Stimulated activated CD4-positive, alpha-beta T cell treated with anti-CD3 and anti-CD28 coated beads, Interleukin-4, amount 100 ng/mL, for 4 hours (primary cell): ENCODE measurements at regions not wholly inside any gene's neighbourhood (a gene's known extent, or its start where the extent isn't known, plus 50 kb on each side); places are given as distances from the start of the nearest gene placed in this dataset.
"Not testable (repeated sequence)": the region's sequence is repeated elsewhere in the genome, so short reads cannot be mapped to it uniquely, and the experiment has no call there.

Source experiments
- DNase-seq, 2 experiments: peaks; one replicate each; pipeline ENCODE4 v3.0.0-alpha.2; 2020

DNA sequence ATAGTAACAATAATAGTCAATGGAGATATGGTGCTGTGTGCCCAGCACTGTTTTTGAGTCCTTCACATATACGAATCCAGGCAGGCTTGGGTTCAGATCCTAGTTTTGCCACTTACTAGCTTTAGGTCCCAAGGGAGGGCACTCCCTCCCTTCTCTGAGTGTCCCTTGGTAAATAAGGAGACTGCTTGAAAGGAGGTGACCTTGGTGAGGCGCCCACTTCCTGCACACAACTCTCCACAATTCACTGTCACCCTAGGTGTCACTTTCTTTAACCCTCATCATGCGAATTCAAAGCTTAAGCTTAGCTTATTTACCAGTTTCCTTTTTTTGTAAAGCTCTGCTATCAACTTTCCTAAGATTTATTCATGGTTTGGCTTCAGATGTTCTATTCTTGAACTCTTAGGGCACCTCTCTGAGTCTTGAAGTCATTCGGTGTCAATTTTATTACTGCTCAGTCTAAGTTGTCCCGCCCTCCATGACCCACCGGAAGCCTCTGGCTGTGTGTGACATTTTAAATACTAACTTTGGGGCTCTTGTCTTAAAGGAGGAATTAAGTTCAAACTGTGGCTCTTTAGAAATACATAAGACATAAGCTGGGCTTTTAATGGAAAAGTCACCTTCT is 170.7 kb upstream of the ZNF618 start:
- no peak for DNase-seq

DNA sequence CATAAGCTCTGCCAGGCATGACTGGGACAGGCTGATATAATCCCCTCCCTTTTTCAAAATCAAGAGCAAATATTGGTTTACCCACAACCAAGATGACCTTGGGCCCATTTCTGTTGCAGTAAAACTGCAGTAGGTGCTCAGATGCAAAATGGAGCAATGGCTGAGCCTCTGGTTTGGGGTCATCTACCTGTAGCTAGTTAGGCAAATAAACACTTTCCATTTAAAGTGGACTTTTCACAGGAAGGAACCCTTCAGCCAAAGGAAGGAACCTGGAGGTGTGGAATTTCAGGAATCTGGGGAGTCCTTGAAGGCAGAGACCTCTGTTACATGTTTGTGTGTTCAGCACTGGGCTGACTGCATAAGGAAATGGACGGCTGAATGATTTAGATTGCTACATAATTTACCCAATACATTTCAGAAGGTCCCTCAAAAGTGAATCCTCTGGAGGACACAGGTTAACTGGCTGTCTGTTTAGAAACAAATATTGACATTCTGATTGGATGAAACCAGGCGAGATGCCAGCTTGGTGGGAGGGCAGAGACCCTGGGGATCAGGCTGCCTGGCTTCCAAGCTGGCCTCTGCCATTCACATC is 170.1 kb upstream of the ZNF618 start:
- DNase-seq, result no peak

DNA sequence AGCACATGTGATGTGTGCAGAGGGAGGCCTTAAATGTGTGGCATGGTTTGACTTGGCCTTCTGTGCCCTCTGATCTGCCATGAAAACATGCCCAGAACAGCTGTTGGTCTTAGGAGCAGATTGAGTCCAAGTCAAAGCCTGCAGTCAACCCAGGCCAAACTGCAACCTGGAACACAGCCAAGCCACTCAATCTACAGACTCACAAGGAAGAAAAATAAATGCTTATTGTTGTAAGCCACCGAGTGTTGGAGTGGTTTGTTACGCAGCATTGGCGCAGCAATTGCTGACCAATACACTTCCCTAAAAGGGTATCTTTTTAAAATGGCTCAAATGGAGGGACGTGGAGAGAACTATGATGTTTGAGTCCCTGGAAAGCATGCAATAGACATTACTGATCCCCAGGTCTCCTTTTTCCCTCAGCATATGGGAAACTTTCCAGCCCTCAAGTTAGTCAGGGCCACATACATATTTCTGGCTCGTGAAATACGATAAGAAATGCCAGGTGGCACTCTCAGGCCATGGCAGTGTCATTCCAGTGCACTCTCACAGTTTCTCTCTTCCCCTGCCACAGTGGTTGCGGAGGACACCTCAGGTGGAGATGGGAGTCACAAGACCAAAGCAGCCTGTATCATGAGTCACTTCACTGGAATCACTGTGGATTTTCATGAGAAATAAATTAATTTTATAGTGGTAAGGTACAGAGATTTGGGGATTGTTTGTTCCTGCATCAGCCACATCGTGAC is 168.0 kb upstream of the ZNF618 start:
- no peak for DNase-seq

DNA sequence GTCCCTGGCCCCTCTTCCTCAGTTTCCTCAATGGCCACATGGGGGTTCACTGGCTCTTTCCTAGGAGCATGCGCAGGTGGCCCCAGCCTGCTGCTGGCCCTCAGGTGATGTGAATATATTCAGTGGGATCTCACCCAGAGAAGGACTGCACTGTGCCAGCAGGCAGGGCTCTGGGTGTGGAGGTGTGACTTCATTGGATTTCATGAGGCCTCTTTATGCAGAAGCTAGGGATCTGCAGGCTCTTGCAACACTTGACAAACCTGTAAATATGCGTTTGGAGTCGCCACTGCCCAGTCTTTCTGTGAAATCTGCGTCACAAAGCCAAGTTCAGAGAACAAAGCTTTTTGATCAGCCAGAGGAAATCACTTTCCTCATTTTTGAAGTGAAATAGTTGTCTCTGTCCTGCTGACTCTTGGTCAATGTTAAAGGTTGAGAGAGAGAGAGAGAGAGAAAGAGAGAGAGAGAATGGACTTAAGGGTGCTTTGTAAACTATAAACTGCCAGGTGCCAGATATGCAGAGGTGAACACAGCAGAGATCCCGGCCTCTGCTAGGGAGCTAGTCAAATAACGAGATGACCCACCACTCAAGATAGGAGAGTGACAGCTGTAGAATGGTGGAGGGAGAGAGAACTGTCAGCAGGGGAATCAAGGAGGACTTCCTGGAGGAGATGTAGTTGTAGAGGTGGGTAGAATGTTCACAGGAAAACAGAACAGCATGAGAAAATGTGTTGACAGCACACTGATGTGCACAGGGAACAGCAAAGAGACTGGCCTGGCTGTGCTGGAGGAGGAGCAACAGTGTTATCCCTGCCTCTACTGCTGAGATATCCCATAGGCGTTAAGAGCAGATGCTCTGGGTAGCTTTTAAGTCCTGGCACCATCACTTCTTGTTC is 167.0 kb upstream of the ZNF618 start:
- no peak for DNase-seq

DNA sequence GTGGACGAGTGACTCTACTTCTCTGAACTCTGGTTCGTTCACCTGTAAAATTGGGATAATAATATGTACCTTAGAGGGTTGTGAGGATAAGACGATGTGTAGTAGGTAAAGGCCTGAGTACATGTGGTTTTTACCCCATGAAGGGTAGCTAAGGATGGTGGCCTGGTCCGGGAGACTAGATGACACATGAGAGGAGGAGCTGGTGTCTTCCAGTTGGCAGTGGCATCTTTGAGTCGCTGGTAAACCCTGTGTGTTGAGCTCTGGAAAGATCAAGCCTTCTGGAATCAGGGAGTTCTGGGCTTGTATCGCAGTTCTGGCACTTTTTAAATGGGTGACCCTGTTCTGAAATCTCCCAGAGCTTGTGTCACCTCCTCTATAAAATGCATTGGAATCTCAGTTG is 166.4 kb upstream of the ZNF618 start:
- DNase-seq, result no peak

DNA sequence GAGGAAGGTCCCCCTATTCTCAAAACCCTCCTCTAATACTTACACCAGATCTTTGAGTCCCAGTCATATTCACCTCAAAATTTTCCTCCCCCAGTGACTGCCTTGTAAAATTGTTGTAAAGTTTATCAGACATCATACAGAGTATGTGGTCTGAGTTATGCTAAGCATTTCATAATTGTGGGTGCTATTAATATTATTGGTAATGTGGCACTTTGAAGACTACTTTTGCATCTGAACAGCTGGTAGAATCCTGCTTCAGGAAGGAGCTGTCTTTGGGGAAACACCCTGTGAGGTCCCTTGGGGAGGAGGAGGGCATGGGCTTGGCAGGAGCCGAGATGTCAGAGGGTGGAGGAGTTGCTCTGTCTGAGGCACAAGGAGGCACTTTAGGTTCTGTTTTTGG is 164.9 kb upstream of the ZNF618 start:
- no peak for DNase-seq

DNA sequence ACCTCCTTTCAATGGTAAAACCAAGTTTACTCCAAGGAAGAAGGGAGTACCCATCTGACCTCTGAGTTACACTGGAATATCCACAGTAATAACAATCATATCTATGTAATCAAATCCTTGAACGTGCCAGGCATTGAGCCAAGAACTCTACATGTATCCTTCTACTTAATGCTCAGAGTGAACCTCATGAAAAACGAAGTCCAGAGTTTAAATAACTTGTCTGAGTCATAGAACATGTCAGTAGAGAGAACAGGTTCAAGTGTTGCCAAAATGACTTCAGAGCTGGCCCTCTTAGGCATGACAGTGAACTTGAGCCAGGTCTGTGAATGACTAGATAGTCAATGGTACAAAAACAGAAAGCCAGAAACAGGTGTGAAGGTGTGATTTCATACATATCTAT is 164.1 kb upstream of the ZNF618 start:
- no peak for DNase-seq

DNA sequence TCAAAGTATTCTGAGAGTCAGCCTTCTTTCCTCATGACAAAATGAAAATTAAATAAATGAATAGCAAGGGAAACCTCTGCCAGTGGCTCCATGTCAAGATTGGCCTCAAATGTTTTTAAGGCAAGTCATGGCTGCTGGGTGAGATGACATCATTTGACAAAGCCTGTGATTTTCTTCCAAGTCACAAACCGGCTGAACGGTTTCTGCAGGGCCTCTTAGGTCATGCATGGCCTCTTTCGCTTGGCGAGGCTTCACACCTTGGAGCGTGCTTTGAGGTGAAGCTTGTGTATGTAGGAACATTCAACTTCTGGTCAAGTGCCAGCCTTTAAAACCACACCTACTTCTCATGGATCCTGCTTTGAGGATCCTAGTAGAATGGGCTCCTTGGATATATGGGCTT is 161.0 kb upstream of the ZNF618 start:
- no peak for DNase-seq

DNA sequence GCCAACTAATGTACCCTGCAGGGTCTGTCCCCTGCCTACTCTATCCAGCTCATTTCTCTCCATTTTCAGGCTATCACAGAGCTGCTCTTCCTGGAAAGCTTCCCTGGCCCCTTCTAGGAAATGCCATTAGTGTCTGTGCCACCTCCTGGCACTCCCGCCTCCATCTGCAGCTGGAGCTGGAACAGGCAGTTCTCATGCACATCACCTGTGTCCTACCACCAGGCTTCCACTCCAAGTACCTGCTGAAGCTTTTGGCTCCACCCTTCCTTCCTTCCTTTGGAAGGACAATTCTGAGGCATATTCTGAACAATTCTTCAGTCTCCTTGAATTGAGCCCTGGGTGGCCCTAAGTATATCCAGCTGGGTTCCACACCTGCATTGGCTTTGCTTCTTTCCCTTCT is 156.2 kb upstream of the ZNF618 start:
- DNase-seq, result no peak

DNA sequence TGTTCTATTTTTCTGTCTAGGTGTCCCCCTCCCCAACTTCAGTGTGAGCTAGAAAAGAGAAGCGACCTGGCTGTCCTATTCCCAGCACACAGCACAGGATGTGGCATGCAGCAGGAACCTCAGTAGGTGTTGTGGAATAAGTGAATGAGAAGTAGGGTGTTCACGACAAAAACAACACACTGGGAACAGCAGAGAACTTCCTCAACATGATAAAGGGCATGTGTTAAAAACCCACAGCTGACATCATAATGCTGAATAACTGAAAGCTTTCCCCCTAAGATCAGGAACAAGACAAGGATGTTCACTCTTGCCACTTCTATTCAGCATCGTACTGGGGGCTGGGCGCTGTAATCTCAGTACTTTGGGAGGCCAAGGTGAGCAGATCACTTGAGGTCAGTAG is 155.6 kb upstream of the ZNF618 start:
- no peak for DNase-seq

DNA sequence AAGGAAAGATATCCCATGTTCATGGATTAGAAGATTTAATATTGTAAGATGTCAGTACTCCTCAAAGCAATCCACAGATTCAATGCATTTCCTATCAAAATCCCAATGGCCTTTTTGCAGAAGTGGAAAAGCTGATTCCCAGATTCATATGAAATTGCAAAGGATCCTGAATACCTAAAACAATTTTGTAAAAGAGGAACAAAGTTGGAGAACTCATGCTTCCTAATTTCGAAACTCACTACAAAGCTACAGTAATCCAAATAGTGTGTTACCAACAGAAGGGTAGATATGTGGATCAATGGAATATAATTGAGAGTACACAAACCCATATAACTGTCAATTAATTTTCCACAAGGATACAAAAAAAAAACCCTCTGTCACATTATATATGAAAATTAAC is 154.3 kb upstream of the ZNF618 start:
- DNase-seq, result no peak

DNA sequence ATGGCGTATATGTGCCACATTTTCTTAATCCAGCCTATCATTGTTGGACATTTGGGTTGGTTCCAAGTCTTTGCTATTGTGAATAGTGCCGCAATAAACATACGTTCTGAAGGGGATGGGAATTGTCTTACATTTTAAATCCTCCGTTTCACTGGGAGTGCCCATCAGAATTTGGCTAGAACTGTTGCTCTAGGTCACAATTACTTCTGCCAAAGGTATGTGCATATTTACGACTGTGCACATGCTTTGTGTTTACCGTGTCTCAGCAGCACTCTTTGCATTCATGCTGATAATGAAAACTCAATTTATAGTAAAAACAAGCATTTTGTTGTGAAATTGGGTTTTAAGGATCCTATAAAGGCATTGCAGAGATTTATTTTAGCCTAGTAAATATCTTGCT is 151.9 kb upstream of the ZNF618 start:
- DNase-seq, result no peak

DNA sequence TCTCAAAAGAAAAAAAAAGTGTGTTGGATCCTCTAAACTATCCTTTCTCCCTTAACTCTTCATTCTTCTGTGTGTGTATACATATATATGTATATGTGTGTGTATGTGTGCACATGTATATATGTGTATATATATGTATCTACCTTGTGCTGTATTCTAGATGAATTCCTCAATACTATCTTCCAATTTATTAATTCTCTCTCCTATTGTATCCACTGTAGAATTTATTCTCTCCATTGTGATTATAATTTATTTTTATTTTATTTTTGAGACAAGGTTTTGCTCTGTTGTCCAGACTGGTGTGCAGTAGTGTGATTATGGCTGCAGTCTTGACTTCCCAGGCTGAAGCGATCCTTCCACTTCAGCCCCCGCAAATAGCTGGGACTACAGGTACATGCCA is 147.1 kb upstream of the ZNF618 start:
- no peak for DNase-seq

DNA sequence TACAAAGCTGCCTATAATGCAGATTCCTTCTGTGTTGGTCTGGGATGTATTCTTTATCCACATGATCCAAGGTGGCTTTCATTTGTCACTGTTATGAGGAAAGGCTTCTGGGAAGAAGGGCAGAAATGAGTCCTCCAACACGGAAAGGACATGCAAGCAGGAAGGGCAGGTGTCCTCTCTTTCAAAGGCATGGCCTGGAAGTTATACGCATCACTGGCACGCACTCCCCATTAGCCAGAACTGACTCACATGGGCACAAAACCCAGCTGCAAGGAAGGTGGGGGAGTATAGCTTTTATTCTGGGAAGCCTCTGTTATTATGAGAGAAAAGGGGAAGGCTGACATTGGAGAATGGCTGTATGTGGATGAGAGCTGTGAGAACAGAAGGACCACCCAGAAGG is 141.3 kb upstream of the ZNF618 start:
- DNase-seq, result no peak

DNA sequence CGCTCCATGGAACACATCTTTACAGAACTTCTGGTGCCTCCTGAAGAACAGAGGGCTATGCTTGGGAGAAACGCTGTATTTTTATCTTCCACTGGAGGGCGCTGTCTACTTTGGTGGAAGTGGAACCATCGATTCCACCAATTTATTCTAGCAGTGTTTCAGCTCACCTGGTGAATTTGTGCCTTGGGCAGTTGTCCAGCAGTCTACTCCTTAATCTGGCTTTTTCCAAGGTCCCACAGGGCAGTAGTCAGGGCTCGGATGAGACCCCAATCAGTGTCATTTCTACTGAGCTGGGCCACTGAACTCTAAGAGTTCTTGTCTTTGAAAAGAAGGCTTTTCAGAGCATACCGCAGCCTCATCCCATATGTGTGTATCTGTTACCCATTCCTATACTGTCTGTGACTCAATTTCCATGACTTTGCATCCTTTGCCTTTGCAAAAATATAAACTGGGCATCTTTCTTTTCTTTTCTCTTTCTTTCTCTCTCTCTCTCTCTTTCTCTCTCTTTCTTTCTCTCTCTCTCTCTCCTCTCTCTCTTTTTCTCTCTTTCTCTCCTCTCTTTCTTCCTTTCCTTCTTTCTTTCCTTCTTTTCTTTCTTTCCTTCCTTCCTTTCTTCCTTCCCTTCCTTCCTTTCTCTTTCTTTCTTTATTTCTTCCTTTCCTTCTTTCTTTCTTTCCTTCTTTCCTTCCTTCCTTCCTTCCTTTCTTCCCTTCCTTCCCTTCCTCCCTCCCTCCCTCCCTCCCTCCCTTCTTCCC is 138.4 kb upstream of the ZNF618 start:
- no peak for DNase-seq

DNA sequence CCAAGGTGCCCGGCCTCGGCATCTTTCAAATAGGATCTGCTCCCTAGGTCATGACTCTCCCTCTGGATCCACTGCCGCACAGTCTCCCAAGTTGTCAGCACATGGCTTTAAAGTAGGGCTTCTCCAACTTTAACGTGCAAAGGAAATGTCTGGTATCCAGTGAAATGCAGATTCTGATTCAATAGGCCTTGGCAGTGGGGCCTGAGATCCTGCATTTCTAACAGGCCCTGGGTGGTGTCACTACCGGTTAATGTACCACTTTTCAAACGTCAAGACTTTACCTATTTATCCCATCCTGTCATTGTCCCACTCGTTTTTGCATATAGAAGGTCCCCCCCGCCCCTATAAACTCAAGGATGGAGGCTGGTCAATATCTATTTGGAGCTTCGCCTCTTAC is 137.6 kb upstream of the ZNF618 start:
- DNase-seq, result no peak

DNA sequence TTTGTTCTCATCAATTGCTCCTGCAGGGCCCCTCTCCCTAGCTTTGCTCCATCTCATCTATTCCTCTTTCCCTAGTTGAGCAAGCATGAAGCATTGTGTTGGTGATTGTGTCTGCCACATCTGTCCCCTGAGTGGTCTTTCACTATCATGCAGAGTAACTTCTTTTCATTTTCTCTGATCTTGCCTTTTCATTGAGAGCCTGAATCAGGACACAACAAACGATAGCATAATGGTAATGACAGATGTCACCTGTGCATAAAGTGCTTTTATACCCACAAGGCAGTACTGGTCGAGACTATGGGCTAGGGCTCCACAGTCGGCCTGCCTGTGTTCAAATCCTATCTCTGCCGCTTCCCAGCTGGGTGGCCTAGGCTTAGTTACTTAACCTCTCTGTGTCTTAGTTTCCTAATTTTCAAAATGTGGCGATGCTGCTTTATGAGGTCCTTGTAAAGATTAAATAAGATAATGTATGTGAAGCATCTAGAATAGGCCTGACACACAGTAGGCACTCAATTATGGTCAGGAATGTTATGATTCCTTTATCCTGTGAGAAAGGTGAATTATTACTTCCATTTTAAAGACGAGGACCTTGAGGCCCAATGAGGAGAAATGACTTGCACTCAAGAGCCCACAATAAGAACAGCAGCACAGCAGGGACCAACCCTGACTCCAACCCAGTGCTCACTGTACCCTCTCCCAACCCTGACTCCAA is 137.1 kb upstream of the ZNF618 start:
- DNase-seq, result no peak

DNA sequence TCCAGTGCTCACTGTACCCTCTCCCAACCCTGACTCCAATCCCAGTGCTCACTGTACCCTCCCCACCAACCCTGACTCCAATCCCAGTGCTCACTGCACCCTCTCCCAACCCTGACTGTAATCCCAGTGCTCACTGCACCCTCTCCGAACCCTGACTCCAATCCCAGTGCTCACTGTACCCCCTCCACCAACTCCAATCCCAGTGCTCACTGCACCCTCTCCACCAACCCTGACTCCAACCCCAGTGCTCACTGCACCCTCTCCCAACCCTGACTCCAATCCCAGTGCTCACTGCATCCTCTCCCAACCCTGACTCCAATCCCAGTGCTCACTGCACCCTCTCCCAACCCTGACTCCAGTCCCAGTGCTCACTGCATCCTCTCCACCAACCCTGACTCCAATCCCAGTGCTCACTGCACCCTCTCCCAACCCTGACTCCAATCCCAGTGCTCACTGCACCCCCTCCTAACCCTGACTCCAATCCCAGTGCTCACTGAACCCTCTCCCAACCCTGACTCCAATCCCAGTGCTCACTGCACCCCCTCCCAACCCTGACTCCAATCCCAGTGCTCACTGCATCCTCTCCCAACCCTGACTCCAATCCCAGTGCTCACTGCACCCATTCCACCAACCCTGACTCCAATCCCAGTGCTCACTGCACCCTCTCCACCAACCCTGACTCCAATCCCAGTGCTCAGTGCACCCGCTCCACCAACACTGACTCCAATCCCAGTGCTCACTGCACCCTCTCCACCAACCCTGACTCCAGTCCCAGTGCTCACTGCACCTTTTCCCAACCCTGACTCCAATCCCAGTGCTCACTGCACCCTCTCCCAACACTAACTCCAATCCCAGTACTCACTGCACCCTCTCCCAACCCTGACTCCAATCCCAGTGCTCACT is 136.3 kb upstream of the ZNF618 start:
- DNase-seq, result not testable (repeated sequence)

DNA sequence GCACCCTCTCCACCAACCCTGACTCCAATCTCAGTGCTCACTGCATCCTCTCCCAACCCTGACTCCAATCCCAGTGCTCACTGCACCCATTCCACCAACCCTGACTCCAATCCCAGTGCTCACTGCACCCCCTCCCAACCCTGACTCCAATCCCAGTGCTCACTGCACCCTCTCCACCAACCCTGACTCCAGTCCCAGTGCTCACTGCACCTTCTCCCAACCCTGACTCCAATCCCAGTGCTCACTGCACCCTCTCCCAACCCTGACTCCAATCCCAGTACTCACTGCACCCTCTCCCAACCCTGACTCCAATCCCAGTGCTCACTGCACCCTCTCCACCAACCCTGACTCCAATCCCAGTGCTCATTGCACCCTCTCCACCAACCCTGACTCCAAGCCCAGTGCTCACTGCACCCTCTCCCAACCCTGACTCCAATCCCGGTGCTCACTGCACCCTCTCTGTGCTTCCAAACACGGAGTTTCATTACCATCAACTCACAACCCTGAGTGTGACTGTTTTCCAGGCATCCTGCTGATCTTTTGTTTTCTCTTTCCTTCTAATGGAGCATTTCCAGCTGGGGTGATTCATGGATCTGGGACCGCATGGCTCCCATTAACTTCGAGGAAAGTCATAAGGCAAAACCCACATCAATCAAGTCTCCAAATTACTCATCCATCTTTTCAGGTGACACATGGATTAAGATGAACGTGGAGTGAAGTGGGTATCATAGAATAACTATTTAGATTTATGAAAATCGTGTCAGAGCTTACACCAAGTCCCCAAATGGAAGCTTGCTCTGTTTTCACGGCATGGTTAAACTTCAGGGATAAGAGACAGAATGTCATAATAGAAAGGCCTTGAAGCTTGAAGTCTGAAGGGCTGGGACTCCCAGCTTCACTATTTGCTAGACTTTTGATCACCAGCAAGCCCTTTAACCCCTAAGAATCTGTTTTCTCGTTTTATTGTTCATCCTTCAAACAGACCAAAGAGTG is 135.3 kb upstream of the ZNF618 start:
- not testable (repeated sequence) for DNase-seq
